RWPE1 (cell line): ENCODE measurements at regions not wholly inside any gene's neighbourhood (a gene's known extent, or its start where the extent isn't known, plus 50 kb on each side); places are given as distances from the start of the nearest gene placed in this dataset.

Experiments used
- CTCF ChIA-PET: fragments of 350-600 bp; sonication (Branson Sonifier 250); formaldehyde crosslinking; extraction: SDS; loops from one replicate; lab custom pipeline; 2021; lab: Yijun Ruan, JAX
- POLR2A ChIA-PET: fragments of 400-600 bp; formaldehyde crosslinking; extraction: SDS; loops from one replicate; lab custom pipeline; 2020; ENCODE audit warnings: antibody characterized with exemption; ENCODE audit not compliant: low non-redundant PET; lab: Yijun Ruan, JAX
- DNase-seq: peaks from one replicate; pipeline ENCODE4 v3.0.0; 2012; ENCODE audit warnings: low spot score
- H3K27ac ChIP-seq: fragments of 450-650 bp; 2 replicates; pipeline ENCODE4 v1.5.1; 2017
- CTCF ChIP-seq: fragments of 450-650 bp; conservative IDR thresholded peaks from 2 replicates; pipeline ENCODE4 v1.5.1; 2017; ENCODE audit warnings: low read depth, mild to moderate bottlenecking

DNA sequence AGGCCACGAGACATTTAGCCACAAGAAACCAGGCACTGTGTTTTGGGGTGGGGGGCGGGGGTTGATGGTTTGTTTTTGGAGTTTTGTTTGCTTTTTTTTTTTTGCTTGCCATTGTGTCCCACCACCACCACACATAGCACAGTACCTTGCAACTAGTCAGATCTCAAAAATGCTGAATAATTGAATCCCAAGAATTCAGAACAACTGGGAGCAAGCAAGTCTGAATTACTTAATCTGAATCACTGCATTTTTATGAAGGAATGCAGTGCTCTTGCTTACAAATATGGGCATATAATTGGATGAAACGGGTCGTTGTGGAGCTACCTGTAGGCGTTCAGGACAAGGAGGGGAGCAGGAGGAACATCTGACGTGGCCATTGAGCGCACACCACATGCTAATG lies 151.5 kb upstream of the CDYL start:
- ChIA-PET CTCF (interaction anchor here (1.1 kb wide), 1 partner anchor 12 kb away, joined by 3 read pairs; no protein-coding TSS in a partner anchor), POLR2A (no interaction called here)
- no peak for DNase-seq
- no peak for TF ChIP-seq CTCF
- no peak overlapping the region for H3K27ac ChIP-seq

DNA sequence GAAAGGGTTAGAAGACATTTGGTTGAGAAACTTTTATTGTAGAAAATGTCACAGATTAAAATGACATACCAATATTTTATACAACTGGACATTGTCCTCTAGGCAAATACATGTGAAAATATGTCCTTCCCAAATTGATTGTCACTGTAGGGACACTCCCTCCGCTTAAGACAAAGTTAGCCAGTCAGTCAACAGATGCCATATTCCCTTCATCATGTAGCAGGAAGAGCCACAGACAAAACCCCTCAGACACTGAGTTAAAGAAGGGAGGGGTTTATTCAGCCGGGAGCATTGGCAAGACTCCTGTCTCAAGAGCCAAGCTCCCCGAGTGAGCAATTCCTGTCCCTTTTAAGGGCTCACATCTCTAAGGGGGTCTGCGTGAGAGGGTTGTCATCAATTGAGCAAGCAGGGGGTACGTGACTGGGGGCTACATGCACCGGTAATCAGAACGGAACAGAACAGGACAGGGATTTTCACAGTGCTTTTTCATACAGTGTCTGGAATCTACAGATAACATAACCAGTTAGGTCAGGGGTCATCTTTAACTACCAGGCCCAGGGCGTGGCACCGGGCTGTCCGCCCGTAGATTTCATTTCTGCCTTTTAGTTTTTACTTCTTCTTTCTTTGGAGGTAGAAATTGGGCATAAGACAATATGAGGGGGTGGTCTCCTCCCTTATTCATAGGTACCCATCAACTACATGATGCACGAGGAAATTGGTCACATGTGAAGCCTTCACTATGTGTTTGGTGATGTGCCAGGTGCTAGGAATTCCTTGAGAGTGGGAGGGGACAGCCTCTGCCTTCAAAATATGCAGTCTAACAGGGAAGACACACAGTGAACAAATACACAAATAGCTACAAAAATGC lies 155.7 kb upstream of the CDYL start:
- TF ChIP-seq CTCF = no peak
- CTCF ChIA-PET = interaction anchor here (0.5 to 0.6 kb wide), 2 partner anchors 183 to 477 kb away, joined by 3 to 6 read pairs; no protein-coding TSS in a partner anchor
- POLR2A ChIA-PET = no interaction called here
- no peak overlapping the region for H3K27ac ChIP-seq
- DNase-seq = no peak

DNA sequence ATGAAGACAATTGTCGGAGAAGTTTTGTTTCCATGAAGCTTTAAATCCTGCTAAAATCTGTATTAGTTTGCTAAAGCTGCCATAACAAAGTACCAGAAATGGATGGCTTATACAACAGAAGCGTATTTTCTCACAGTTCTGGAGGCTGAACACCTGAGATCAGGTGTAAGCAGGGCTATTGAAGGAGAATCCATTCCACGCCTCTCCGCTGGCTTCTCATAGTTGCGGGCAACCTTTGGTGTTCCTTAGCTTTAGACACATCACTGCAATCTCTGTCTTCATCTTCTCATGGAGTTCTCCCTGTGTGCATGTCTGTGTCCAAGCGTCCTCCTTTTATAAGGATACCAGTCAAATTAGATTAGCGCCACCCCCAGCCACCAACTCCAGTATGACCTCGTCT lies 159.9 kb upstream of the CDYL start:
- ChIA-PET POLR2A (no interaction called here), CTCF (no interaction called here)
- H3K27ac ChIP-seq = no peak overlapping the region
- no peak for DNase-seq
- TF ChIP-seq CTCF = no peak

DNA sequence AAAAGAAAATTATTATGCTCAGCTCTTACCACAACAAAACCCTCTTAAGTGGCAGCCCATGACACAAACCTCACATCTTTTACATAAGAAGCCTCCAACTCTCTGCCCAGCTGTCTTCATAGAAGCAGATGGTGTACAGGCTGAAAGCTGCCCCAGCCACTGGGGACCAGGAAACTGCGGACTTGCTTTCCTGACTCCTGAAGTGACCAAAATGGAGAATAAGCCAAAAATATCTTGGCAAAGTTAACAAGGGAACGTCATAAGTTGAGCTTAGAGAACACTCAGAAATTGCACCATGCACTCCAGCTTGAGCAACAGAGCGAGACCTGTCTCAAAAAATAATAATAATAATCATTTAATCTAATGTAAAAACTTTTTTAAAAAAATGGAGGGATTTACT lies 160.3 kb upstream of the CDYL start:
- no peak for DNase-seq
- CTCF ChIA-PET = no interaction called here
- H3K27ac ChIP-seq = no peak overlapping the region
- POLR2A ChIA-PET = no interaction called here
- TF ChIP-seq CTCF = no peak

- POLR2A ChIA-PET = interaction anchor here (0.6 kb wide), 1 partner anchor 11 kb away, joined by 13 read pairs; no protein-coding TSS in a partner anchor
- no peak for DNase-seq
- no peak for TF ChIP-seq CTCF
- CTCF ChIA-PET = no interaction called here
- H3K27ac ChIP-seq = no peak overlapping the region
These were observed 161.0 kb upstream of the CDYL start for GRCh38 chr6:4615231-4615630.

- TF ChIP-seq CTCF = no peak
- CTCF ChIA-PET = no interaction called here
- no peak for DNase-seq
- POLR2A ChIA-PET = interaction anchor here (0.6 kb wide), 1 partner anchor 11 kb away, joined by 13 read pairs; no protein-coding TSS in a partner anchor
- H3K27ac ChIP-seq = no peak overlapping the region
These were observed 161.6 kb upstream of the CDYL start for GRCh38 chr6:4614637-4615036.
